HCT116 (cell line): ENCODE measurements at regions not wholly inside any gene's neighbourhood (a gene's known extent, or its start where the extent isn't known, plus 50 kb on each side); places are given as distances from the start of the nearest gene placed in this dataset.

Experiments
- ATAC-seq: fragments of 200-7000 bp; cut with Tn5 transposase; 2 replicates; pipeline ENCODE4 v1.9.1; 2020; ENCODE audit warnings: mild to moderate bottlenecking, moderate library complexity
- BruUV-seq: library from RNA; stranded (reverse); fragments of 400-500 nt; replicated peaks from 2 replicates; lab custom pipeline; 2021; lab: Mats Ljungman, UMichigan
- CTCF ChIA-PET: fragments of 300-600 bp; sonication (Branson Sonifier 250); formaldehyde crosslinking; loops from one replicate; lab custom pipeline; 2021; ENCODE audit warnings: antibody characterized with exemption; lab: Charles Lee
- POLR2A ChIA-PET: fragments of 300-600, 350-600 bp; sonication (Branson Sonifier 250); formaldehyde crosslinking; loops from one replicate; lab custom pipeline; 2021; ENCODE audit warnings: antibody characterized with exemption; lab: Charles Lee
- RAD21 ChIA-PET, 2 experiments: fragments of 300-600 bp; sonication (Branson Sonifier 250); formaldehyde crosslinking; loops; one replicate each; lab custom pipeline; 2023; ENCODE audit warnings: low total read pairs in 2 of 2; ENCODE audit not compliant: uncharacterized antibody in 2 of 2, unreplicated experiment in 2 of 2, low non-redundant PET in 1 of 2; lab: Charles Lee
- DNase-seq: peaks from one replicate; pipeline ENCODE4 v3.0.0-alpha.2; 2010; ENCODE audit warnings: low read depth, low spot score
- H2AFZ ChIP-seq: fragments of 200-600 bp; shearing (Covaris generic), sonication (generic); 2 replicates; pipeline ENCODE4 v1.6.1; 2017; ENCODE audit warnings: low read depth, mixed run types, mixed read lengths, antibody characterized with exemption, low read length; ENCODE audit not compliant: poor library complexity, severe bottlenecking
- H3K27ac ChIP-seq: 2 replicates; pipeline ENCODE4 v1.5.1; 2012; ENCODE audit warnings: low read depth, low read length
- H3K27me3 ChIP-seq: fragments of 200-600 bp; sonication (generic); 2 replicates; pipeline ENCODE4 v1.6.1; 2016; ENCODE audit warnings: mixed run types, low read length, mixed read lengths; ENCODE audit not compliant: insufficient read depth
- H3K36me3 ChIP-seq, 2 experiments: fragments of 200-500 bp in 1 of 2; fragments of 200-600 bp in 1 of 2; sonication (Bioruptor generic) in 1 of 2; sonication (generic) in 1 of 2; 2 replicates each; pipeline versions ENCODE4 v1.5.1 to v1.6.1; 2014 to 2016; ENCODE audit warnings: low read length in 2 of 2, inconsistent platforms in 1 of 2, mixed read lengths in 1 of 2, mixed run types in 1 of 2; ENCODE audit not compliant: insufficient read depth in 2 of 2, control insufficient read depth in 1 of 2
- H3K4me1 ChIP-seq, 2 experiments: fragments of 200-600 bp in 1 of 2; sonication (generic) in 1 of 2; 2 replicates each; pipeline versions ENCODE4 v1.5.1 to v1.6.1; 2012 to 2017; ENCODE audit warnings: low read length in 2 of 2, inconsistent platforms in 1 of 2, mild to moderate bottlenecking in 1 of 2, mixed read lengths in 1 of 2, mixed run types in 1 of 2, moderate library complexity in 1 of 2; ENCODE audit not compliant: insufficient read depth in 2 of 2, control insufficient read depth in 1 of 2
- H3K4me2 ChIP-seq: fragments of 200-600 bp; sonication (generic); 2 replicates; pipeline ENCODE4 v1.6.1; 2017; ENCODE audit warnings: mixed run types, low read length, mixed read lengths
- H3K4me3 ChIP-seq, 2 experiments: fragments of 200-600 bp in 1 of 2; sonication (generic) in 1 of 2; replicated peaks in 1 of 2; 2 replicates each; pipeline ENCODE4 v1.5.1; 2011 to 2016; ENCODE audit warnings: low read length in 2 of 2, control low read depth in 1 of 2, low read depth in 1 of 2, mild to moderate bottlenecking in 1 of 2, mixed read lengths in 1 of 2, mixed run types in 1 of 2
- H3K79me2 ChIP-seq: fragments of 200-600 bp; sonication (generic); 2 replicates; pipeline ENCODE4 v1.6.1; 2017; ENCODE audit warnings: mild to moderate bottlenecking, mixed run types, low read length, moderate library complexity, mixed read lengths; ENCODE audit not compliant: insufficient read depth
- H3K9ac ChIP-seq: fragments of 200-600 bp; sonication (generic); 2 replicates; pipeline ENCODE4 v1.6.1; 2016; ENCODE audit warnings: low read length, mixed read lengths
- H3K9me2 ChIP-seq: fragments of 200-600 bp; sonication (generic), shearing (Covaris generic); 2 replicates; pipeline ENCODE4 v1.6.1; 2017; ENCODE audit warnings: mixed run types, mild to moderate bottlenecking, moderate library complexity; ENCODE audit not compliant: insufficient read depth
- H3K9me3 ChIP-seq, 2 experiments: fragments of 200-500 bp in 1 of 2; fragments of 200-600 bp in 1 of 2; sonication (Bioruptor generic) in 1 of 2; sonication (generic) in 1 of 2; 2 replicates each; pipeline ENCODE4 v1.6.1; 2014 to 2017; ENCODE audit warnings: low read length in 2 of 2, mixed read lengths in 2 of 2, inconsistent platforms in 1 of 2, low read depth in 1 of 2, mild to moderate bottlenecking in 1 of 2, mixed run types in 1 of 2, moderate library complexity in 1 of 2; ENCODE audit not compliant: control insufficient read depth in 1 of 2, insufficient read depth in 1 of 2
- H4K20me1 ChIP-seq: fragments of 200-600 bp; sonication (generic), shearing (Covaris generic); 2 replicates; pipeline ENCODE4 v1.6.1; 2017; ENCODE audit warnings: mixed run types, mild to moderate bottlenecking, moderate library complexity; ENCODE audit not compliant: insufficient read depth
- ATF3 ChIP-seq: IDR thresholded peaks from 2 replicates; pipeline ENCODE4 v1.6.1; 2012
- CTCF ChIP-seq, 3 experiments: fragments of 200-600 bp in 1 of 3; sonication (generic) in 1 of 3; IDR thresholded peaks in 2 of 3; conservative IDR thresholded peaks in 1 of 3; 2 replicates each; pipeline ENCODE4 v1.5.1; 2012 to 2017; ENCODE audit warnings: low read depth in 2 of 3, low read length in 2 of 3, antibody characterized with exemption in 1 of 3, borderline replicate concordance in 1 of 3, control low read depth in 1 of 3, mild to moderate bottlenecking in 1 of 3, mixed read lengths in 1 of 3, mixed run types in 1 of 3, moderate library complexity in 1 of 3; ENCODE audit not compliant: insufficient read depth in 1 of 3
- EGR1 ChIP-seq: IDR thresholded peaks from 2 replicates; pipeline ENCODE4 v1.6.1; 2012; ENCODE audit warnings: low read depth
- EZH2 ChIP-seq: fragments of 200-600 bp; sonication (generic); IDR thresholded peaks from 2 replicates; pipeline ENCODE4 v1.6.1; 2017; ENCODE audit warnings: antibody characterized with exemption, mixed run types
- FOSL1 ChIP-seq: IDR thresholded peaks from 2 replicates; pipeline ENCODE4 v1.6.1; 2012; ENCODE audit warnings: low read depth
- JUND ChIP-seq: IDR thresholded peaks from 2 replicates; pipeline ENCODE4 v1.6.1; 2012
- POLR2A ChIP-seq: IDR thresholded peaks from 2 replicates; pipeline ENCODE4 v1.7.0; 2011; ENCODE audit warnings: borderline replicate concordance; ENCODE audit not compliant: insufficient read depth, insufficient read length; ENCODE audit errors: extremely low read depth
- POLR2AphosphoS5 ChIP-seq: IDR thresholded peaks from 2 replicates; pipeline ENCODE4 v1.6.1; 2011; ENCODE audit warnings: mild to moderate bottlenecking, low read depth, low read length, moderate library complexity
- RAD21 ChIP-seq: IDR thresholded peaks from 2 replicates; pipeline ENCODE4 v1.6.1; 2012; ENCODE audit warnings: low read depth, mild to moderate bottlenecking
- SP1 ChIP-seq: IDR thresholded peaks from 2 replicates; pipeline ENCODE4 v1.6.1; 2012; ENCODE audit warnings: low read depth
- ZBTB33 ChIP-seq: IDR thresholded peaks from 2 replicates; pipeline ENCODE4 v1.6.1; 2011; ENCODE audit warnings: mild to moderate bottlenecking, low read length, moderate library complexity; ENCODE audit not compliant: insufficient replicate concordance; ENCODE audit errors: extremely low read depth
- ZFX ChIP-seq: fragments of 450-650 bp; IDR thresholded peaks from 2 replicates; pipeline ENCODE4 v1.6.1; 2017
- ZNF274 ChIP-seq: fragments of 200-500 bp; sonication (Bioruptor generic); IDR thresholded peaks from 2 replicates; pipeline ENCODE4 v1.6.1; 2014; ENCODE audit warnings: mild to moderate bottlenecking, low read depth, low read length, inconsistent platforms
- intact Hi-C: fragments of 100-400 bp; cut with micrococcal nuclease; formaldehyde crosslinking; loops from 2 replicates; pipeline ENCODE4 v1.10.0; 2022

- ATAC-seq: no peak
- no peaks in the 10 kb centered on the region for H3K79me2 ChIP-seq
- no peaks in the 10 kb centered on the region for H3K4me1 ChIP-seq
- no peaks in the 10 kb centered on the region for H3K27me3 ChIP-seq
- no peak overlapping the region for H3K27ac ChIP-seq
- no peak for DNase-seq
- no peak overlapping the region for H3K4me2 ChIP-seq
- intact Hi-C loops: no loop called here
- H3K9me2 ChIP-seq: no peaks in the 10 kb centered on the region
- H3K36me3 ChIP-seq: no peaks in the 10 kb centered on the region
- H3K4me3 ChIP-seq: no peak overlapping the region
- no TSS peak for BruUV-seq
- no peaks in the 10 kb centered on the region for H4K20me1 ChIP-seq
- TF ChIP-seq ATF3 (no peak), ZBTB33 (no peak), SP1 (no peak), RAD21 (no peak), EZH2 (no peak), FOSL1 (no peak), CTCF (IDR thresholded peaks at IDR 0.05 in 2 of 3, conservative IDR thresholded peaks at IDR 0.05 in 1 of 3; ENCODE audit: borderline replicate concordance in 1 of 3, insufficient read depth in 1 of 3, low read depth in 2 of 3, low read length in 2 of 3) (no peak), EGR1 (no peak), JUND (no peak), POLR2AphosphoS5 (no peak), ZFX (no peak), ZNF274 (no peak), POLR2A (no peak)
- H2AFZ ChIP-seq: no peak overlapping the region
- ChIA-PET POLR2A (no interaction called here), CTCF (no interaction called here), RAD21 (no interaction called here)
- H3K9me3 ChIP-seq: no peaks in the 10 kb centered on the region
- H3K9ac ChIP-seq: no peak overlapping the region
These were observed 97.3 kb upstream of the SERPINE2 start for GRCh38 chr2:224136396-224136795.
